GM23338 (cell line): ENCODE measurements at regions not wholly inside any gene's neighbourhood (a gene's known extent, or its start where the extent isn't known, plus 50 kb on each side); places are given as distances from the start of the nearest gene placed in this dataset.

Experiments used
- ATAC-seq: fragments of 200-7000 bp; cut with Tn5 transposase; 3 replicates; pipeline ENCODE4 v1.9.1; 2020
- DNase-seq: peaks from one replicate; pipeline ENCODE4 v3.0.0-alpha.2; 2015; ENCODE audit warnings: low spot score
- H2AFZ ChIP-seq: fragments of 200-600 bp; sonication (generic); 2 replicates; pipeline ENCODE4 v1.8.0; 2016; ENCODE audit warnings: antibody characterized with exemption, mild to moderate bottlenecking, moderate library complexity
- H3F3A ChIP-seq: fragments of 200-600 bp; sonication (generic); replicated peaks from 2 replicates; pipeline ENCODE4 v1.8.0; 2017; ENCODE audit warnings: antibody characterized with exemption, mixed run types, low read depth
- H3K27ac ChIP-seq: fragments of 200-600 bp; sonication (generic); 2 replicates; pipeline ENCODE4 v1.6.1; 2016; ENCODE audit warnings: low read depth
- H3K27me3 ChIP-seq: fragments of 200-600 bp; sonication (generic); 2 replicates; pipeline ENCODE4 v1.8.0; 2016; ENCODE audit warnings: mild to moderate bottlenecking, mixed run types, moderate library complexity; ENCODE audit not compliant: insufficient read depth
- H3K36me3 ChIP-seq: fragments of 200-600 bp; sonication (generic); 2 replicates; pipeline ENCODE4 v1.8.0; 2016; ENCODE audit warnings: mild to moderate bottlenecking; ENCODE audit not compliant: insufficient read depth
- H3K4me1 ChIP-seq: fragments of 200-600 bp; sonication (generic); 2 replicates; pipeline ENCODE4 v1.8.0; 2016; ENCODE audit warnings: mild to moderate bottlenecking, moderate library complexity; ENCODE audit not compliant: insufficient read depth
- H3K4me2 ChIP-seq: fragments of 200-600 bp; sonication (generic); 2 replicates; pipeline ENCODE4 v1.7.1; 2017; ENCODE audit warnings: mixed run types
- H3K4me3 ChIP-seq: fragments of 200-600 bp; sonication (generic); 2 replicates; pipeline ENCODE4 v1.6.1; 2016; ENCODE audit warnings: mixed run types
- H3K79me2 ChIP-seq: fragments of 200-600 bp; sonication (generic); replicated peaks from 2 replicates; pipeline ENCODE4 v1.8.0; 2017; ENCODE audit warnings: mild to moderate bottlenecking; ENCODE audit not compliant: insufficient read depth
- H3K9me2 ChIP-seq: fragments of 200-600 bp; sonication (generic); 2 replicates; pipeline ENCODE4 v1.8.0; 2017; ENCODE audit not compliant: insufficient read depth
- H4K20me1 ChIP-seq: fragments of 200-600 bp; sonication (generic); replicated peaks from 2 replicates; pipeline ENCODE4 v1.8.0; 2017; ENCODE audit warnings: mild to moderate bottlenecking; ENCODE audit not compliant: insufficient read depth
- H3K27ac Mint-ChIP-seq: 2 replicates; pipeline ENCODE4 v1.8.0; 2020; ENCODE audit warnings: inconsistent platforms, mild to moderate bottlenecking, moderate library complexity, mixed read lengths
- H3K27me3 Mint-ChIP-seq: 3 replicates; pipeline ENCODE4 v1.8.0; 2022; ENCODE audit warnings: low read depth, mild to moderate bottlenecking, moderate library complexity, mixed read lengths, inconsistent platforms; ENCODE audit not compliant: insufficient read depth, poor library complexity
- H3K36me3 Mint-ChIP-seq: 3 replicates; pipeline ENCODE4 v1.8.0; 2021; ENCODE audit warnings: low read depth, mild to moderate bottlenecking, inconsistent platforms, moderate library complexity, mixed read lengths
- H3K4me1 Mint-ChIP-seq: 3 replicates; pipeline ENCODE4 v1.8.0; 2020; ENCODE audit warnings: mild to moderate bottlenecking, inconsistent platforms, mixed read lengths
- H3K4me3 Mint-ChIP-seq: 3 replicates; pipeline ENCODE4 v1.8.0; 2021; ENCODE audit warnings: moderate library complexity, mild to moderate bottlenecking, inconsistent platforms, mixed read lengths
- H3K9me3 Mint-ChIP-seq: 3 replicates; pipeline ENCODE4 v1.8.0; 2020; ENCODE audit warnings: moderate library complexity, mild to moderate bottlenecking, inconsistent platforms, mixed read lengths
- CTCF ChIP-seq, 2 experiments: fragments of 200-600 bp in 1 of 2; sonication (generic) in 1 of 2; conservative IDR thresholded peaks; 2 replicates each; pipeline versions ENCODE4 v1.5.1 to v1.6.1; 2016 to 2017; ENCODE audit warnings: antibody characterized with exemption in 2 of 2, low read depth in 2 of 2, mild to moderate bottlenecking in 2 of 2, moderate library complexity in 1 of 2
- ETS1 ChIP-seq: IDR thresholded peaks from 2 replicates; pipeline ENCODE4 v1.6.1; 2016; ENCODE audit warnings: antibody characterized with exemption
- EZH2 ChIP-seq: fragments of 200-600 bp; sonication (generic); IDR thresholded peaks from one replicate; pipeline ENCODE4 v1.8.0; 2017; ENCODE audit warnings: antibody characterized with exemption, mild to moderate bottlenecking, low read depth; ENCODE audit not compliant: unreplicated experiment
- EZH2phosphoT487 ChIP-seq: fragments of 200-600 bp; sonication (generic); IDR thresholded peaks from one replicate; pipeline ENCODE4 v1.8.1; 2018; ENCODE audit warnings: antibody characterized with exemption; ENCODE audit not compliant: unreplicated experiment
- JUNB ChIP-seq: IDR thresholded peaks from one replicate; pipeline ENCODE4 v1.6.1; 2016; ENCODE audit warnings: antibody characterized with exemption; ENCODE audit not compliant: unreplicated experiment
- NANOG ChIP-seq: IDR thresholded peaks from 2 replicates; pipeline ENCODE4 v1.6.1; 2016; ENCODE audit warnings: antibody characterized with exemption, borderline replicate concordance
- POLR2AphosphoS5 ChIP-seq: IDR thresholded peaks from 2 replicates; pipeline ENCODE4 v1.6.1; 2016; ENCODE audit warnings: antibody characterized with exemption, low read depth
- STAT1 ChIP-seq: IDR thresholded peaks from one replicate; pipeline ENCODE4 v1.6.1; 2016; ENCODE audit warnings: antibody characterized with exemption; ENCODE audit not compliant: unreplicated experiment
- ZNF114 ChIP-seq: fragments of 250-450 bp; sonication (Bioruptor Pico); IDR thresholded peaks from 2 replicates; pipeline ENCODE4 v1.5.0; 2020; ENCODE audit warnings: mild to moderate bottlenecking, moderate library complexity
- ZNF462 ChIP-seq: fragments of 250-450 bp; sonication (Bioruptor Pico); IDR thresholded peaks from 2 replicates; pipeline ENCODE4 v1.5.0; 2020; ENCODE audit warnings: mild to moderate bottlenecking, moderate library complexity

GRCh38 chr7:121505021-121505420, 108.9 kb upstream of the FAM3C start:
- H3F3A ChIP-seq: no peaks in the 10 kb centered on the region
- DNase-seq: no peak
- H3K27me3 ChIP-seq: no peaks in the 10 kb centered on the region
- no peak overlapping the region for H3K4me2 ChIP-seq
- H3K36me3 ChIP-seq: peaks cover 19% of the 10 kb centered on the region
- H3K79me2 ChIP-seq: no peaks in the 10 kb centered on the region
- H3K9me3 Mint-ChIP-seq: peaks cover 61% of the 10 kb centered on the region
- no peak for TF ChIP-seq ZNF462 (CRISPR knock-in tag)
- TF ChIP-seq JUNB: no peak
- no peak for TF ChIP-seq STAT1
- H3K4me1 Mint-ChIP-seq: no peaks in the 10 kb centered on the region; the same call in 2 of the 3 replicates
- no peak overlapping the region for H3K27ac Mint-ChIP-seq
- H3K36me3 Mint-ChIP-seq: peaks cover 65% of the 10 kb centered on the region
- ATAC-seq: no peak
- 0 out of 2 replicates have a peak, but pooled peaks cover 7% of the 10 kb centered on the region for H3K9me2 ChIP-seq
- H3K27me3 Mint-ChIP-seq: peaks cover 3% of the 10 kb centered on the region
- H2AFZ ChIP-seq: no peak overlapping the region
- no peaks in the 10 kb centered on the region for H4K20me1 ChIP-seq
- no peak overlapping the region for H3K4me3 Mint-ChIP-seq
- H3K4me3 ChIP-seq: no peak overlapping the region
- no peaks in the 10 kb centered on the region for H3K4me1 ChIP-seq
- H3K27ac ChIP-seq: no peak overlapping the region

- no peak for DNase-seq
- H3K36me3 Mint-ChIP-seq: peaks cover 59% of the 10 kb centered on the region
- 0 out of 2 replicates have a peak, but pooled peaks cover 7% of the 10 kb centered on the region for H3K9me2 ChIP-seq
- H3K27me3 Mint-ChIP-seq: peaks cover 1% of the 10 kb centered on the region
- no peaks in the 10 kb centered on the region for H4K20me1 ChIP-seq
- peaks cover 19% of the 10 kb centered on the region for H3K36me3 ChIP-seq
- no peak for TF ChIP-seq POLR2AphosphoS5
- no peak for TF ChIP-seq STAT1
- TF ChIP-seq ZNF114 (CRISPR knock-in tag): no peak
- no peak for TF ChIP-seq NANOG
- TF ChIP-seq CTCF (conservative IDR thresholded peaks at IDR 0.05; ENCODE audit: low read depth in 2 of 2): no peak
- TF ChIP-seq EZH2phosphoT487: no peak
- TF ChIP-seq ETS1: no peak
- no peak for TF ChIP-seq JUNB
- no peak for TF ChIP-seq EZH2
- no peaks in the 10 kb centered on the region for H3K27me3 ChIP-seq
- ATAC-seq: no peak
- no peak overlapping the region for H3K4me2 ChIP-seq
- no peaks in the 10 kb centered on the region for H3K4me1 ChIP-seq
- H3F3A ChIP-seq: no peaks in the 10 kb centered on the region
- no peak overlapping the region for H3K4me3 ChIP-seq
- no peak overlapping the region for H3K4me3 Mint-ChIP-seq
- no peaks in the 10 kb centered on the region for H3K4me1 Mint-ChIP-seq
- H2AFZ ChIP-seq: no peak overlapping the region
- peaks cover 56% of the 10 kb centered on the region for H3K9me3 Mint-ChIP-seq
- no peak overlapping the region for H3K27ac ChIP-seq
- H3K79me2 ChIP-seq: no peaks in the 10 kb centered on the region
- H3K27ac Mint-ChIP-seq: no peak overlapping the region
Observed at GRCh38 chr7:121504482-121504881, 108.4 kb upstream of the FAM3C start.
